ENCODE measurements at regions not wholly inside any gene's neighbourhood (a gene's known extent, or its start where the extent isn't known, plus 50 kb on each side); places are given as distances from the start of the nearest gene placed in this dataset.
"Not testable (repeated sequence)": the region's sequence is repeated elsewhere in the genome, so short reads cannot be mapped to it uniquely, and the experiment has no call there.

DNA sequence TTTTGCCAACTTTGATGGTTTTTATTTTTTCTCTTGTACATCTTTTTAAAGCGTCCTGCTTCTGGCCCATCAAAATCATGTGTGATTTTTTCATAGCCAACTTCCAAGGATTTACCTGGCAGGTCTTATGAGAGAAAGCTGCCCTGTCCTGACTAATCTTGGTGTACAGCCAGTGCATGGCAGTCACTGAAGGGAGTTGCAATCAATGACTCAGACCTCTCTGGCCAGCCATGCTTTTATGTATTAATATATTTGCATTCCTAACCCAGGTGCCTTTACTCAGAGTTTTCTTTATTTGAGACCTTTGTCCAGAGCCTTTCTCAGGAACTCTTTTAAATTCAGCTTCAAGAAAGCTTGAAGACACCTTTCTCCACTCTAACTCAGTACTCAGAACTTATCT, 691.5 kb upstream of the HTR2C start:
- no peak for DNase-seq

GRCh38 chrX:113873056-113873455, 710.8 kb upstream of the HTR2C start:
- DNase-seq = no peak

DNA sequence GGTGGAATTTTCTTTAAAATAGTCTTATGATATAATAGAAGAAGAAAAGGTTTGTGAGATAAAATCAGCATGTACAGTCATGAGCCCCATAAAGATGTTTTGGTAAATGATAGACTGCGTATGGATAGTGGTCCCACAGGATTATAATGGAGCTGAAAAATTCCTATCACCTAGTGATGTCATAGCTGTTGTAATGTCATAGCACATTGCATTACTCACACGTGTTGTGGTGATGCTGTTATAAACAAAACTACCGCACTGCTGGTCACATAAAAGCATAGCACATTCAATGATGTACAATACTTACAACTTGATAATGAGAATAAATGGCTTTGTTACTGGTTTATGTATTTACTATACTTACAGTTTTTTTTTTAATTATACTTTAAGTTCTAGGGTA, 715.2 kb upstream of the HTR2C start:
- DNase-seq = no peak

GRCh38 chrX:113868177-113868576, 715.7 kb upstream of the HTR2C start:
- no peak for DNase-seq

DNA sequence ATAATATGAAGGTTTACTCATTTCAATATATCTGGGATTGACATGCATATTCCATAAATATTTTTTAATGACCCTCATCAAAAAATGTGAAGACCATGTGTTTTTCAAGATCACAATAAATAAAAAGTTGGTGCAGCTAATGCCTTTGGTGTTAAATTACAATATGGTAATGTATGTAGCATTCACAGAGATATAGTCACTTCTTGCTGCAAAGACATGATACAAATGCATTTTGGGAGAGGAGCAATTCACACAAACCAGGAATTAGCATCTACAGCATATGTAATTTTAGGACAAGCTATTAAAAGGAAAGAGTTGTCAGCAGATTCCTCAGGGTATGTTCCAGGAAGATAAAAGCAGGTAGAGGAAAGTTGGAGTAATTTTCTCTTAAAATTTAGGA, 734.5 kb upstream of the HTR2C start:
- DNase-seq = no peak

DNA sequence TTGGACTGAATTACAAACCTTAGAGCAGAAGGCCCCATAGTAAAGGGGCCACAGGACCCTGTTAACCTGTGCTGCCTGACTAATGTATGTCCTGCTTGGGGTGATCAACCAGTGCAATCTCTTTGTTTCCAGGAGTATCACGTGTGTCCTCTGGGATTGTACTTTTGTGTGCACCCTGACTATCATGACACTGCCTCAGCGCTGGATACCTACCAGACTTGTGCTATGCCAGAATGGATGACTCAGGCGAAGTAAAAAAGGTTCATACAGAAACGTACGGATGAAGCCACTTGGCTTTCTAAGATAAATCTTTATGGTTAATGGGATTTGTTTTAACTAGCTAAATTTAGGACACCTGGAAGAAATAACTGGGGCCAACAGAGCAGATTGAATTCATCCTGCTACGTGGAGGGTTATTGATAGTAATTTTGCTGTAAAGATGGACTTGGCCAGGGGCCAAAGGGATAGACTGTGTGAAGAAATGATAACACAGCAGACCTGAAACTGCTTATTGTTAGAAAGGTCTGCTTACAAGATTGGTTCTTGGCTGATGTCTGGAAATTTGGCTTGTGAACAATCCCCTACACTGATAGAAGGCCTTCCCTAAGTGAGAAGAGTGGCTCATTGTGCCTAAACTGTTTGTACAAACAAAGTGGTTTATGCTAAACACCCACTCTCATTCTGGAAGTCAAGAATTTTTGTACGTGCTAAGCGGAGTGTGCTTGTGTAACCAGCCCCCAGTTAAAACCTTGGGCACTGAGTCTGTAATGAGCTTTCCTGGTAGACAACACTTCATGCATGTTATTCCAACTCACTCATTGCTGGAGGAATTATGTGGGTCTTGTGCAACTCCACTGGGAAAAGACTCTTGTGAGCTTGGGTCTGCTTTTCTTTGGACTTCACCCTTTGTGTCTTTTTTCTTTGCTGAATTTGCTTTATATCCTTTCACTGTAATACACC, 750.5 kb upstream of the HTR2C start:
- DNase-seq = no peak

GRCh38 chrX:113828470-113828869, 755.4 kb upstream of the HTR2C start:
- no peak for DNase-seq

- no peak for DNase-seq
Observed at GRCh38 chrX:113818346-113818745, 765.5 kb upstream of the HTR2C start.

DNA sequence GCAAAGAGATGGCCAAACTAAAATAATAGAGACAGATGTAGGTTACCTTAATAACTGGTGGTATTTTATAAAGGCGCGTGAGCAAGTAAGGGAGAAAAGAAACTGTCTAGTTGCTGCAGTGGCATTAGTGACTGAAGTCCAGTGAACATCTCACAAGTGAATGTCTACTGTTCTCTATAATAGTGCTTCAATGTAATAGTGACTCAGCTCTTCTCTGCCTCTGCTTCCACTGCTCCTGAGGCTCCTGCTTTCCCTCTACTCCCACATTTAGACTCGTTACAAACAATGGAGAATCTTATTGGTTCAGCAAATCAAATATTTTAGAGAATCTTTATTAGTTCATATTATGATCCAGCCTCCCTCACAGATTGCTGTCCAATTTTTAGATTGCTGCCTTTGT, 779.1 kb upstream of the HTR2C start:
- DNase-seq = no peak

- DNase-seq = no peak
Observed at GRCh38 chrX:113804291-113804690, 779.6 kb upstream of the HTR2C start.

- DNase-seq = no peak
Observed at GRCh38 chrX:113802837-113803236, 781.0 kb upstream of the HTR2C start.

GRCh38 chrX:113800955-113801354, 782.9 kb upstream of the HTR2C start:
- no peak for DNase-seq

- no peak for DNase-seq
Observed at GRCh38 chrX:113793563-113793962, 790.3 kb upstream of the HTR2C start.

DNA sequence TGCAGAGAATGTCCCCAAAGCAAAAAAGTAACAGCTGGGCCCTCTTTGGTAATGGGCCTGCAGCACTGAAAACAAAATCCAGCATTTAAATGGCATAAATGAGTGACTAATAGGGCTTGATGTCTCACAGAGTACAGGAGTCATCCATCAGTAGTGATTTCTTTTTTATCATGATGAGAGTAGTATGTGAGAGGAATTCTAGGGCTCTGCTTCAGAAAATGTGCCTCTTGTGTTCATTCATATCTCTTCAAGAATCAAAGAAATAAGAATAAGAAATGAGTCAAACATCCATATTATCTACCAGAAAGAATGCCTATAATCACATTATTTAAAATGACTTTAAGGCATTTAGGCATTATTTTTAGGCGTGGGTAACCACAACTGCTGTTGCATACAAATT, 792.9 kb upstream of the HTR2C start:
- DNase-seq = no peak

GRCh38 chrX:113784754-113785153, 799.1 kb upstream of the HTR2C start:
- DNase-seq = not testable (repeated sequence)

DNA sequence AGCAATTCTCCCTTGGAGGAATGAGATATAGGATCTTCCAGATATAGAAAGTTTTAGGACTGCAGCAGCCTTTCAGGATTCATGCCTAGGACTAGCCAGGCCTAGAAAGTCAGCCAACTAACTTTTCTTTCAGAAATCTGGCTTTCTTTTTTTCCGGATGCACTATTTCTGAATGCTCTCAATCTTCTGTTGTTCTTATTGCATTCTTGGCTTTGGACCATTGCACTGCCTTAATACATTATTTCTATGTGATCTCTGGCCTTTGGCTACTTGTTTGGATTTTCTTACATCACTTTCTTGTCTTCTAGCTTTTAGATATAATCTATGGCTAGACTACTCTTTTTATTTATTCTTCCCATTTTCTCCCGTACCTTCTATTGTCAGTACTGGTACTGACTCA, 813.1 kb upstream of the HTR2C start:
- DNase-seq = no peak

- no peak for DNase-seq
Observed at GRCh38 chrX:113770071-113770470, 813.8 kb upstream of the HTR2C start.

GRCh38 chrX:113759422-113759821, 824.5 kb upstream of the HTR2C start:
- no peak for DNase-seq

DNA sequence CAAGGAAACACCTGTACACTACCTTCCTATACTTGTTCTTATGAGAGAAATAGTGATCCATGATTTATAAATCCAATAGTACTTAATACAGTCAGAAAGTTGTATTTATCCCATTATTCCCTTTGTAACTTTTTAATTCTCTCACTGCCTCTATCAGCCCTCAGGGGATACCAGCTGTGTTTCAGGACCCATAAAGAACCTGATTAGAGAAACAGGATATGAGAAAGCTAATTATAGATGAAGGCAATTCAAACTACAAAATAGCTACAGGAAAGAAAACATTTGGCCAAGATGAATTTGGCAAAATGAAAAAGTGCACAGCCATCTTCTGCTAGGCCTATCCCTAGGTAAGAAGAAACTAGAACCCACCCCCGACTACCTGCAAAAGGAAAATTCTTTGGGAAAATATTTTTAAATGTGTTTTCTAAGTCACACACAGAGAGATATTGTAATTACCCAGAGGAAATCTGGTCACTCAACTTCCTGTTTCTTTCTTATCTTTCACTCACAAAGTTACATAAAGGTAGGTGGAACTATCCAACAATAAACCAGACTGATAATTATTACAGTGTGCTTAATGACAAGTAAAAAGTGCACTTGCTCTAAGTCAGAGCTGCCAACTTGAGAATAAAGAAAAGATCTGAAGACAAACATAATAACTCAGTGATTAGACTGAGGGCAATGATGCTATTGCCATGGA, 836.5 kb upstream of the HTR2C start:
- no peak for DNase-seq

- no peak for DNase-seq
Observed at GRCh38 chrX:113743069-113743468, 840.8 kb upstream of the HTR2C start.

GRCh38 chrX:113741744-113742143, 842.1 kb upstream of the HTR2C start:
- DNase-seq = no peak

DNA sequence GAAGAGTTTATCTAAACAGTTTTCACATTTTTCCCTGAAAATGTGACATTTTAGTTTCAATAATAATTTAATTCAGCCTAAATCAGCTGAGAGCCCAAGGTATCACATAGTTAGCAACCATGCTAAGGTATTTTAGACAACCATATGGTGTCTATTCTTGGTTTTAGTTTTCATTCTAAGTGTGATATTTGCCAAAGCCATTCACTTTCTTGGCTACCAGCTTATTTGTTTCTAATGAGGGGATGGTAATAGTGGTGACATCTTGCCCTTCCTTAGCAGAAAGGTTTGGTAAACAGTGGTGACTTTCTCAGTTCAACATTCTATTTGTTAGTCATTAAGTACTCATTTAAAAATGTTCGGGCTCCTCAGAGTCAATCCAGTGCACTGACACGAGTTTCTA, 854.9 kb upstream of the HTR2C start:
- DNase-seq = no peak

DNA sequence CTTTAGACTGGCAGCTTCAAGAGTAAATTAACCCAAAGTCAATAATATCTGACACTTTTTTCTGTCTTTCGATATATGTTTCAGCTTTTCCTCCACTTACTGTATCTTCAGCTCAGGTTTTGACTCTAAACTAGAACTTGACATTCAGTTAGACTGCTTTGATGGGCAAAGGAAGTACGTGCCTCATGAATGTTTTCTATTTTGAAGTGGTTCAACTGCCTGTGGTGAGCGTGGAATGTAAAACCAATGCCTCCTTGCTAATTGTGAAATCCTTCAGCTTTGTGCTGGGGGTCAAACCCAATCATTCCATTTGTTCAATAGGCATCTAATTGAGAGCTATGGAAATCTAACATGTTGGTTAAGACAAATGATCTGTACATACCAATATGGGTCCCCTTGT, 857.0 kb upstream of the HTR2C start:
- DNase-seq = no peak

GRCh38 chrX:113726466-113726865, 857.4 kb upstream of the HTR2C start:
- no peak for DNase-seq

All from bone marrow (tissue), 2 donors.